ENCODE measurements at regions not wholly inside any gene's neighbourhood (a gene's known extent, or its start where the extent isn't known, plus 50 kb on each side); places are given as distances from the start of the nearest gene placed in this dataset.

- FAIRE-seq = no peak
- RAD21 ChIA-PET (ENCODE audit: unreplicated experiment) = interaction anchor here (0.7 kb wide), 1 partner anchor 532 kb away, joined by 5 read pairs; no protein-coding TSS in a partner anchor
- H2AFZ ChIP-seq (ENCODE audit: control insufficient read depth, low read depth, low read length) = no peak overlapping the region
- no peak for TF ChIP-seq KDM1A (IDR thresholded peaks at IDR 0.05; ENCODE audit: borderline replicate concordance)
- peak; percentile 49 for TF ChIP-seq MEF2B (IDR thresholded peaks at IDR 0.05; ENCODE audit: partially characterized antibody, poor library complexity, severe bottlenecking)
- no peak for TF ChIP-seq ZNF687 (IDR thresholded peaks at IDR 0.05)
- no peak for TF ChIP-seq ZZZ3 (IDR thresholded peaks at IDR 0.05; ENCODE audit: control insufficient read depth, insufficient read length, low read depth)
- no peak for TF ChIP-seq SKIL (IDR thresholded peaks at IDR 0.05; ENCODE audit: low read depth, poor library complexity, severe bottlenecking)
- no peak for TF ChIP-seq KAT2A (conservative IDR thresholded peaks at IDR 0.05; ENCODE audit: control insufficient read depth, low read depth, low read length)
- no peak for TF ChIP-seq CREM (IDR thresholded peaks at IDR 0.05; ENCODE audit: low read depth)
- TF ChIP-seq CEBPZ (IDR thresholded peaks at IDR 0.05; ENCODE audit: low read depth, low read length) = no peak
- TF ChIP-seq SUPT20H (IDR thresholded peaks at IDR 0.05; ENCODE audit: borderline replicate concordance, control insufficient read depth, low read depth, low read length) = no peak
- TF ChIP-seq GATAD2B (conservative IDR thresholded peaks at IDR 0.05; ENCODE audit: low read depth) = peak; percentile 50; the same call in 1 of the 2 replicates
- no peak for TF ChIP-seq LARP7 (IDR thresholded peaks at IDR 0.05)
Observed at GRCh38 chr4:3879681-3880614, 113.8 kb downstream of the ADRA2C start.

More at GRCh38 chr4:3879681-3880614, 113.8 kb downstream of the ADRA2C start:
- in situ Hi-C loops (cut with MboI) = no loop called here
- Histone ChIP-seq H3K9ac (ENCODE audit: control insufficient read depth, insufficient read depth, low read length) (no peak overlapping the region), H3K27ac (ENCODE audit: control insufficient read depth, insufficient read depth) (no peak overlapping the region), H3K4me1 (ENCODE audit: control insufficient read depth, insufficient read depth, low read length) (no peaks in the 10 kb centered on the region), H3K36me3 (ENCODE audit: control insufficient read depth in 2 of 2, insufficient read depth in 2 of 2, low read length in 1 of 2) (no peaks in the 10 kb centered on the region), H3K4me2 (ENCODE audit: control insufficient read depth, insufficient read depth) (no peak overlapping the region), H3K79me2 (ENCODE audit: control insufficient read depth, insufficient read depth, low read length) (no peaks in the 10 kb centered on the region), H3K9me3 (replicated peaks; ENCODE audit: control insufficient read depth, insufficient read depth, low read length) (peaks cover 8% of the 10 kb centered on the region; the same call in 1 of the 3 replicates), H4K20me1 (ENCODE audit: control insufficient read depth, insufficient read depth) (no peaks in the 10 kb centered on the region), H3K27me3 (replicated peaks in 1 of 2; ENCODE audit: control insufficient read depth in 2 of 2, insufficient read depth in 2 of 2, low read length in 1 of 2) (peaks cover 5 to 6% of the 10 kb centered on the region in 2 experiments), H3K4me3 (no peak overlapping the region)
- ChIA-PET CTCF (interaction anchor here (0.6 to 1.4 kb wide), 9 partner anchors 20 to 1282 kb away, joined by 3 to 7 read pairs (median 3); no protein-coding TSS in a partner anchor), POLR2A (no interaction called here), SMC1A (ENCODE audit: uncharacterized antibody, unreplicated experiment) (interaction anchor here (0.9 to 1.0 kb wide), 2 partner anchors 399 to 534 kb away, joined by 3 read pairs; no protein-coding TSS in a partner anchor)
- BruUV-seq (replicated peaks) = no TSS peak
- WGBS (ENCODE audit: insufficient coverage, insufficient replicate concordance, low lambda C conversion rate, missing lambda C conversion rate) = 16% methylated on average over 44 of the region's 46 CpGs
- no peak for DNase-seq (ENCODE audit: low read depth, low spot score)
- peak; percentile 39 for ATAC-seq
- intact Hi-C loops (cut with micrococcal nuclease; ENCODE audit: unreplicated experiment) = no loop called here

Data from GM12878 (cell line).